ENCODE measurements at regions not wholly inside any gene's neighbourhood (a gene's known extent, or its start where the extent isn't known, plus 50 kb on each side); places are given as distances from the start of the nearest gene placed in this dataset.

DNA sequence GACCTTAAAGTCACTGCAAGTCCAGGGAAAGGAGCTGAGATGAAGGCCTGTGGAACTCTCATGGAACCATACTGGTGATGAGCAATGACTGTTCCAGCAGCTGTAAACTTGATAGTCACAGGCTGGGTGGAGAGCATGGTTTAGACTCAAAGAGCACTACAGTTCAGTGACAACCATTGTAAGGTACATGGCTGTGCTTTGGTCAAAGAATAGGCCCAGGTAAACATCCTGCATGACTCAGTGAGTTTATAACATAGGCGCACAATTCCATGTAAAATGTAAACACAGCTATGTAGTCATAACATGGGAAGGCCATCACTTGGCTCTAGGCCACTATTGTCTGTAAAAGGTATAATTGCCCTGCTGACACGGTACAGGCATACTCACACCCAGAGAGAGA, 119.3 kb upstream of the FSCB start:
- TF ChIP-seq, protein P1, sequence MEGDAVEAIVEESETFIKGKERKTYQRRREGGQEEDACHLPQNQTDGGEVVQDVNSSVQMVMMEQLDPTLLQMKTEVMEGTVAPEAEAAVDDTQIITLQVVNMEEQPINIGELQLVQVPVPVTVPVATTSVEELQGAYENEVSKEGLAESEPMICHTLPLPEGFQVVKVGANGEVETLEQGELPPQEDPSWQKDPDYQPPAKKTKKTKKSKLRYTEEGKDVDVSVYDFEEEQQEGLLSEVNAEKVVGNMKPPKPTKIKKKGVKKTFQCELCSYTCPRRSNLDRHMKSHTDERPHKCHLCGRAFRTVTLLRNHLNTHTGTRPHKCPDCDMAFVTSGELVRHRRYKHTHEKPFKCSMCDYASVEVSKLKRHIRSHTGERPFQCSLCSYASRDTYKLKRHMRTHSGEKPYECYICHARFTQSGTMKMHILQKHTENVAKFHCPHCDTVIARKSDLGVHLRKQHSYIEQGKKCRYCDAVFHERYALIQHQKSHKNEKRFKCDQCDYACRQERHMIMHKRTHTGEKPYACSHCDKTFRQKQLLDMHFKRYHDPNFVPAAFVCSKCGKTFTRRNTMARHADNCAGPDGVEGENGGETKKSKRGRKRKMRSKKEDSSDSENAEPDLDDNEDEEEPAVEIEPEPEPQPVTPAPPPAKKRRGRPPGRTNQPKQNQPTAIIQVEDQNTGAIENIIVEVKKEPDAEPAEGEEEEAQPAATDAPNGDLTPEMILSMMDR (conservative IDR thresholded peaks at IDR 0.05), result no peak
- Mint-ChIP-seq H3K36me3 (ENCODE audit: low read depth) (no peaks in the 10 kb centered on the region), H3K27ac (no peak overlapping the region), H3K4me3 (no peak overlapping the region), H3K27me3 (ENCODE audit: insufficient read depth) (no peaks in the 10 kb centered on the region), H3K9me3 (no peaks in the 10 kb centered on the region), H3K4me1 (no peaks in the 10 kb centered on the region)
- Histone ChIP-seq H3K9me3 (ENCODE audit: control insufficient read depth, low read length) (no peaks in the 10 kb centered on the region), H3K36me3 (ENCODE audit: control insufficient read depth, insufficient read depth, low read length) (no peaks in the 10 kb centered on the region), H3K27me3 (ENCODE audit: control insufficient read depth, insufficient read depth, low read length, poor library complexity, severe bottlenecking) (no peaks in the 10 kb centered on the region), H3K27ac (ENCODE audit: low read depth, low read length) (no peak overlapping the region), H3K9ac (ENCODE audit: extremely low read depth, low read length, poor library complexity, severe bottlenecking) (no peak overlapping the region), H3K4me1 (ENCODE audit: control insufficient read depth, insufficient read depth, low read length) (no peaks in the 10 kb centered on the region), H3K4me3 (ENCODE audit: low read length) (no peak overlapping the region)
- no peak for DNase-seq
- WGBS, 2 experiments (ENCODE audit: insufficient coverage in 1 of 2, insufficient read length in 1 of 2), result 83 to 86% methylated on average over 2 of the region's 2 CpGs

DNA sequence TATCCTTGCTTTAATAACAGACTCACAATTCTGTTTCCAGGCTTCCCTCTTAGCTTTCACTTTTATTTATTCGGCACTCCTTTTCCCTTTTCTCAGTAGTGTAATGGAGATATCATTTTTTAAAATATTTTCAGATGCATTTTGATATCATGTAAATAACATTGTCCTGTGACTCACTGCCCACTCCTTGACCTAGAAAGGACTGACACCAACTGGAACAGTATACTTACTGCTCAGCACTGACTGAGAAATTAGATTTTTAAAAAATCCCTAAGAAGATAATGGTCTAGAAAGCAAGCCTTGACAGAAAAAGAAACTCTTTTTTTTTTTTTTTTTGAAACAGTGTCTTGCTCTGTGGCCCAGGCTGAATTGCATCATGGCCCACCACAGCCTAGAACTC, 118.0 kb upstream of the FSCB start:
- no peaks in the 10 kb centered on the region for H3K9me3 Mint-ChIP-seq
- no CpG with 5 or more reads among the region's 1 CpG for WGBS, 2 experiments (ENCODE audit: insufficient coverage in 1 of 2, insufficient read length in 1 of 2)
- no peaks in the 10 kb centered on the region for H3K4me1 Mint-ChIP-seq
- no peak overlapping the region for H3K4me3 Mint-ChIP-seq
- Histone ChIP-seq H3K27ac (ENCODE audit: low read depth, low read length) (no peak overlapping the region), H3K36me3 (ENCODE audit: control insufficient read depth, insufficient read depth, low read length) (no peaks in the 10 kb centered on the region), H3K27me3 (ENCODE audit: control insufficient read depth, insufficient read depth, low read length, poor library complexity, severe bottlenecking) (no peaks in the 10 kb centered on the region), H3K4me3 (ENCODE audit: low read length) (no peak overlapping the region), H3K4me1 (ENCODE audit: control insufficient read depth, insufficient read depth, low read length) (no peaks in the 10 kb centered on the region), H3K9ac (ENCODE audit: extremely low read depth, low read length, poor library complexity, severe bottlenecking) (no peak overlapping the region), H3K9me3 (ENCODE audit: control insufficient read depth, low read length) (no peaks in the 10 kb centered on the region)
- no peaks in the 10 kb centered on the region for H3K36me3 Mint-ChIP-seq (ENCODE audit: low read depth)
- no peak overlapping the region for H3K27ac Mint-ChIP-seq
- H3K27me3 Mint-ChIP-seq (ENCODE audit: insufficient read depth), result no peaks in the 10 kb centered on the region
- TF ChIP-seq, protein P1 (conservative IDR thresholded peaks at IDR 0.05), result no peak
- DNase-seq, result no peak

DNA sequence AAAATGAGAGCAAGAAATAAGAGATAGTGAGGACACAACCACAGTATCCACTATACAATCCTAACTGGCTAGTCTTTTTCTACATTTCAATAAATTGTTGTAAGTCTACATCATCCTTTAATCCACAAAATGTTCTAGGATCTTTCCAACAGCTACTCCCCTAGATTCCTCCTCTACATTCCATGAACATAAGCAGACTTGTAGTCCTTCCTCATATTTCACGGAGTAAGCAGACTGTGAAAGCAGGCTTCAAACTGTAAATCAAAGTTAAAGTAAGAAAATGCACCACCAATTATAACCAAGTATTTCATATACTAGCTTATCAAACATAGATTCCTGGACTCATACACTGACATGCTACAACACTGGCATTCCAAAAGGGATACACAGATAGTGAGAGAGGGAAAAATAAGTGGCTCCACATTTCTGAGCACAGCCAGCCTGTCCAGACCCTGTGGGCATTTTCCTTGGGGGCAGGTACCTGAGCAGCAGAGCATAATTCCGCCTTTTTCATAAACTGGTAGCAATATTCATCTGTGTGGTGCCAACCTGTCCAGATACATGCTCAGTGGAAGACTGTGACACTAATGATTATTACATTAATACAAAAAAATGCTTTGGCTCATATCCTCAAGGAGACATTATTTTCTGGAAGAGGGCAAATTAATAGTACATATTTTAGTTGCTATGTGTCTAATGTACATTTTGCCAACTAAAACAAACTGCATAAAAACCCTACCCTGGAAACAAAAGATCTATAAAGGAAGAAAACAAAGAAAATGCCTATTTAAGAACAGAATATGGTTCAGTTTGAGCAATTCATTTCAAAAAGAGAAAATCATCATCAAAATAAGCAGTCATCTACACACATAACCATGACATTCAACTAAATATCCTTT, 113.3 kb upstream of the FSCB start:
- no peak overlapping the region for H3K4me3 Mint-ChIP-seq
- no peaks in the 10 kb centered on the region for H3K4me1 Mint-ChIP-seq
- H3K4me1 ChIP-seq (ENCODE audit: control insufficient read depth, insufficient read depth, low read length), result no peaks in the 10 kb centered on the region
- no peaks in the 10 kb centered on the region for H3K27me3 Mint-ChIP-seq (ENCODE audit: insufficient read depth)
- no peaks in the 10 kb centered on the region for H3K36me3 Mint-ChIP-seq (ENCODE audit: low read depth)
- H3K9me3 ChIP-seq (ENCODE audit: control insufficient read depth, low read length), result no peaks in the 10 kb centered on the region
- no peak overlapping the region for H3K27ac Mint-ChIP-seq
- H3K27me3 ChIP-seq (ENCODE audit: control insufficient read depth, insufficient read depth, low read length, poor library complexity, severe bottlenecking), result no peaks in the 10 kb centered on the region
- no peak overlapping the region for H3K9ac ChIP-seq (ENCODE audit: extremely low read depth, low read length, poor library complexity, severe bottlenecking)
- no peaks in the 10 kb centered on the region for H3K9me3 Mint-ChIP-seq
- WGBS, 2 experiments (ENCODE audit: insufficient coverage in 1 of 2, insufficient read length in 1 of 2), result 83 to 89% methylated on average over 1 to 2 of the region's 2 CpGs
- DNase-seq, result no peak
- TF ChIP-seq, protein P1 (conservative IDR thresholded peaks at IDR 0.05), result no peak
- H3K27ac ChIP-seq (ENCODE audit: low read depth, low read length), result no peak overlapping the region
- H3K36me3 ChIP-seq (ENCODE audit: control insufficient read depth, insufficient read depth, low read length), result no peaks in the 10 kb centered on the region
- no peak overlapping the region for H3K4me3 ChIP-seq (ENCODE audit: low read length)
